ENCODE measurements at regions not wholly inside any gene's neighbourhood (a gene's known extent, or its start where the extent isn't known, plus 50 kb on each side); places are given as distances from the start of the nearest gene placed in this dataset.

GRCh38 chr13:91178099-91178498, 169.4 kb upstream of the MIR17HG start:
- TF ChIP-seq POLR2A (IDR thresholded peaks at IDR 0.05; ENCODE audit: low read length), result no peak
- no peak for TF ChIP-seq GATA1 (IDR thresholded peaks at IDR 0.05; ENCODE audit: low read depth, low read length)

Data from erythroblast (primary cell).